DMS153 treated with DMSO at 0.1 percent for 48 hours (cell line): ENCODE measurements at regions not wholly inside any gene's neighbourhood (a gene's known extent, or its start where the extent isn't known, plus 50 kb on each side); places are given as distances from the start of the nearest gene placed in this dataset.
"Not testable (repeated sequence)": the region's sequence is repeated elsewhere in the genome, so short reads cannot be mapped to it uniquely, and the experiment has no call there.

ENCODE experiments used
- DNase-seq: peaks from one replicate; lab custom pipeline; 2025; ENCODE audit not compliant: unreplicated experiment; lab: John Stamatoyannopoulos, UW

DNA sequence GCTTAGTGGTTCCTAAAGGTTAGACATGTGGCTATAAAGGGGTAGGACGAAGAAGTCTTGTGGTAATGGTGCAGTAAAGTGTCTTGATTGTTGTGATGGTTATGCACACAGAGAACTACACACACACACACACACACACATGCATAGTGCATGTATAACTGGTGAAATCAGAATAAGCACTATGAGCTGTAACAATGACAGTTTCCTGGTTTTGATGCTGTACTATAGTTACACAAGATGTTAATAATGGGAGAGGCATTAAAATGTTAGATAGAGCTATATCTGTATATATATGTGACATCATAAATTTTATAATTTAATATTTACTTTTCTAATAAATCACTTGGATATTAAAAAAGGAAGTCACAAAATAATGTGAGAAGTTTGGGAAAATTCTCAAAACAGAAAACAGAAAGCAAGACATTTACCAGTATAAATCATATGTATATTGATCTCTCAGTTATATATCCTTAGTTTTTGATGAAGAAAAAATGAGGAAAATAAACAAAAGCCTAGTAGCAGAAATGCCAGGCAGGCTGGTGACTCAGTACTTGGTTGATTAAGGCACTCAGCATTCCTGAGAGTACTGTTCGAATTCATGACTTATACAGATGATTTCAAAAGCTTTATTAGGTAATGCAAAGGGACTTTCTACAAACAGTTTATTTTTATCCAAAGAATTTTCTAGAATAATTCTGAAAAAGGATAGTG lies 350.5 kb upstream of the DAB2 start:
- DNase-seq: no peak

DNA sequence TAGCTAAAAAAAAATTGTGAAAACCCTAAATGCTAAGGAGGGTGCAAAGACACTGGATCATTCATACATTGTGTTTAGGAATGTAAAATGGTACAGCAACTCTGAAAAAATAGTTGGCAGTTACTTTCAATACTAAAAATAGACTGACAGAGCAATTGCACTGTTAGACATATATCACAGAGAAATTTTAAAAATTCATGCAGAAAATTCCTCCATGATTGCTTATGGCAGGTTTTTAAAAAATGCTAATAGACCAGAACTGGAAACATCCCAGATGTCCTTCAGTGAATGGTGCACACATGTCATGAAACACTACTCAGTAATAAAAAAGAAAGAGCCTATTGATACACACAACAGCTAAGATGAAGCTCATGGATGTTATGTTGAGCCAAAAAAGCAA lies 349.8 kb upstream of the DAB2 start:
- DNase-seq: no peak

DNA sequence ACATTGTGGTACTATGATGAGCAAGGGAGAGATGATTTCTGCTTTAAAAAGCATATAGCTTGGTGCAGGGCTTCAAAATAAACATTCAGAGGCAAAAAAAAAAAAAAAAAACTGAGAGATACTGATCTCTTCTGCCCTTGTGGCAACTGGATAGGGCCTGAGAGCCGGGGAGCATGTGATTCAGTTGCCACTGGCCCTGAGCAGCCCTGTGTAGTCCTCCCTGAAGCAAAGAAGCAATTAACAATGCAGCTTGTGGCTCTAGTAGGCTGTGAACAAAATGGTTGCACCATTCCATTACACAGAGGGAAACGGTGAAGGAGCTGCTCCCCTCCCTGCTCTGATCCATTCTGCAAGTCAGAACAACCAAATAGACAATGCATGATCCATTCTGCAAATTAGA lies 347.5 kb upstream of the DAB2 start:
- DNase-seq: no peak

DNA sequence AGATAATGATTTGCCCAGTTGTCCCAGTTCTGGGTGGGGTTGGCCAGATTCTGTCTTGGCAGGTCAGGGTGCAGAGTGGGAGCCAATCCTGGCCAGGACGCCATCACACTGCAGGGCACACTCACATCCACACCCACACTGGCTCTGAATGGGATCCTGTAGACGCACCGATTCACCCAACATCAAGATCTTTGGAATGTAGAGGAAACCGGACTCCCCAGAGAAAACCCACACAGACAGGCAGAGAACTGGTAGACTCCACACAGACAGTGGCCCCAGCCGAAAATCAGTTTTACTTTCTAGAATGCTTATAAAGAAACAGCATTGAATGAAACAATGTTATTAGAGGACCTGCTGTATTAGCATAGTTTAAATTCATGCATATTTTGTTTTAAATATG lies 343.1 kb upstream of the DAB2 start:
- no peak for DNase-seq

DNA sequence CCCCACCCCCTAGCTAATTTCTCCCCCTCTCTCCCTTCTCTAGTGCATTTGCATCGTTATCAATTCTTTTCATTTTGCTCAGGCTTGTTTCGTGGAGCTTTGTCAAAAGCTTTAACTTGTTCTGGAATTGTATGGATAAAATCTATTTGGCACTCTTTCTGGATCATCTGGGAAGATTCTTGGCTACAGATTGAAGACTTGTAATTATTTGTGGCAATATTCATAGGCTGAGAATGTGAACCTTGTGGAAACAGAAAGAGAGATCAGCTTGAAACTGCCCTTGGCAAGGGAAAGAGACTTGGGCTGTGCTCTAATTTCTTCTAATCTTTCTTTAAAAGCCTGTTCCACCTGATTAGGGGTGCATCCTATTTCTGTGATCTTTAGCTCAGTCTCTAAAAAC lies 340.6 kb upstream of the DAB2 start:
- no peak for DNase-seq

DNA sequence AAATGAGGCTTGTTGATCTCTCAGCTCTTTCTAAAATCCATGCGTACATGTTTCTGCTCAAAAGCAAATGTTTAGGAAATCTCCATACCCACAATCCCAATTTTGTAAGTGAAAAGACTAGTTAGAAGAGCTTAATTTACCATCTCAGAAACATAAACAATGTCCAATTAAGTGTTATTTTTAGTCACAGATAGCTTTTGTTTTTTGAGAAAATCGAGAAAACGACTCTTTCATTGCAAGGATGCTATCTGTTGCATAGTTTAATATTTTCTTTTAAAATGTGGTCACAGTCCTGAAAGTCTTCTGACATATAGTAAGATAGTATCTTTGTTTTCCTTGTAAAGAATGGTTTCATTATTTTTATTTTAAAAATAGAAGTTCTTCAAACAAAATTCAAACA lies 338.0 kb upstream of the DAB2 start:
- DNase-seq: no peak

DNA sequence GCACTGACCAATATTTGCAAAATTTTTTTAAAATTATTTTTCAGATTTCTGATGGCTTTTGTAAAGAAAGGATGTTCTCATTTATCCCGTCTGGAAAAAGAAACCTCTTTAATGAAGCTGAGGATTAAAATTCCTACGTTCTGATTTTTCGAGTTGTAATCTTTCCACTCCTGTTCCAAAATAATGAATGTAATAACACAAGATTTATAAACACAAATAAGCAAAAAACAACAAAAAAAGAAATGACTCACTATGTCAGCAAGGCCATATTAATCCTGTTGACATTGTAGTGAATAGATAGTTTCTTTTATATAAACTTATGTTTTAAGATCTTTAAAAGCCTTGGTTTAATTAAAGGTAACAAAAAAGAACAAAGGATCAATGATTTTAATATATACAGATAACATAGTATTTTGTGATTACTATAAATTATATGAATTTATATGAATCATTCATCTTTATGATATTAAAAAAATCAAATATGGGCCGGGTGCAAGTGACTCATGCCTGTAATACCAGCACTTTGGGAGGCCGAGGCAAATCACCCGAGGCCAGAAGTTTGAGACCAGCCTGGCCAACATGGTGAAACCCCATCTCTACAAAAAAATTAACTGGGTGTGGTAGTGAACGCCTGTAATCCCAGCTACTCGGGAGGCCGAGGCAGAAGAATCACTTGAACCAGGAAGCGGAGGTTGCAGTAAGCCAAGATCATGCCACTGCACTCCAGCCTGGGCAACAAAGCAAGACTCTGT lies 336.6 kb upstream of the DAB2 start:
- DNase-seq: no peak

DNA sequence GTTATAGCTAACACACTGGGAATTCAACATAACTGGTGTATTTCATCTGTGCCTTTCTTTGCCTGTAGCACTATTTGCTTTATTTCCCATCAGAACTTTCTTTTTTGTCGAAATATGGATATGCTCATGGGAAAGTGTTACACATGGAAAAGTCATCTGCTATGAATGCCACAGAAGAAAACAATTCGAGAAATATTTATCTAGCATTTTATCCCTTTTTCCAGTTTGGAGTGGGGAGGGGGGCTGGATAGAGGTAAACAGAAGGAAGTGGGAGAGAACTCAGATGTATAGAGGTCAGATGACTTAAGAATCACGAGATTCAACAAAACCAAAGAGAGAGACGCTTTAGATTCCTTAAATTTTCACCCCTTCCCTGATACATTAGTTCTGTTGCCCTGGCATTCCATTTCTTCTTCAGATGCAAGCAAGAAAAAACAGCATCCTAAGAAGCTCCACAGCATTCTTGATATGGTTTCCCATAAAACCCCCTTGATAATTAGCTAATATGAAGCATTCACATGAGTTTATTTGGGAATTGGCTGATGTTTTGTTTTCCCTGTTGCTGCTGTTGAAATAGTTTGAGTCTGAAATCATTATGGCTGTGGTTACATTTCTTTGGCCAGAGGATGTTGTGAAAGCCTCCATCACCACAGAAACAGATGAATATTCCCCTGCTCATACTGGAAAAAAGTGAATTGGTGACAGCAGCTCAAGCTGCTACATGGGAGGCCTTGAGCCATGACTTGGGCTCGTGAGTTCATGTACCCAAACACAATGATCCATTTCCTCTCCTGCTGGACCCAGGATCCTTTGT lies 335.8 kb upstream of the DAB2 start:
- DNase-seq: no peak

DNA sequence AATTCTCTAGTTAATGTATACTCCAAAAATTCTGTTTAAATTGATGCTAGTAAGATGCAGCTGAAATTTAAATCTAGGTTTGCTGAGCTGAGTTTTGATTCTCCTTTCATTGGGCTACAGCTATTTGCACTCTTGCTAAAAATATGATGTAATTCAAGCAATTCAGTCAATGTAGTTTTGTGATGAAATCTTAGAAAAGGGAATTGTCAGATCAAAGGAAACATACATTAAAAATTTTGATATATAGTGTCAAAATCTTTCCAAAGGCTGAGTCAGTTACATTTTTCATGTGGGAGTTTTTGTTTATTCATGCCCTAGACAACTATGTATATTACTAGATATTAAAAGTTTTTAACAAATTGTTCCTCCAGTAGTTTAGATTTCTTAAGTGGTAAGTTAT lies 334.9 kb upstream of the DAB2 start:
- no peak for DNase-seq

DNA sequence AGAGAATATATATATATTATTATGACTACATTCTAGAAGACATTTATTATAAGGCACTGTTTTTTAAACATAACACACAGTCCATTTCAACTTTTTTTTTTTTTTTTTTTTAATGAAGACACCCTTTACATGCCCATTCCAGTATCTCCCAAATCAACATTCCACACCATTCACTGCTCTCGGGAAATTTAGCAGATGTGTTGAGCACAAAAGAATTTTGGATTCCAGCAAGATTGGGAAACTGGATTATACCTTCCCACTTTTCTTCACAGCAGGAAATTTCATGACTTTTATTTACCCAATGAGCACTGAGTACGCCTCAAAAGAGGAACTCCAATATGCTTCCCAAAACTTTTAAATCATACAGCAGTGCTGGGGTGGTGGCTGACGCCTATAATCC lies 333.6 kb upstream of the DAB2 start:
- no peak for DNase-seq

DNA sequence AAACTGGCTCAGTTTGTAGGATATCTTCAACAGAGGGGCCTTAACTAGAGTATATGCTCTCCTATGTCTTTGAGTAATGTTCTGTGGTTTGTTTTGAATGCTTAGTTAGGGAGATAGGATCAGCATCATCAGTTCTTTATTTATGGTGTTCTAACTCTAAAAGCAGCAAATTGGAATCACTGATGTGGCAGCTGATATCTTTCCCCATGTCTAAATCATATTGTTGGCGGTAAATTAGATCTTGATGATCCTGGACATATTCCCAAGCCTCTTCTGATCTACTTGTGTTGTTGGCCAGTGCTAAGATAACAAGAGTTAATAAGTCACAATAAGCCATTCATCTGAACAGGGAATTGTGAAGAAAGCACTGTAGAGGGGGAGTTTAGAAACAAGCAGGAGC lies 332.4 kb upstream of the DAB2 start:
- DNase-seq: no peak

DNA sequence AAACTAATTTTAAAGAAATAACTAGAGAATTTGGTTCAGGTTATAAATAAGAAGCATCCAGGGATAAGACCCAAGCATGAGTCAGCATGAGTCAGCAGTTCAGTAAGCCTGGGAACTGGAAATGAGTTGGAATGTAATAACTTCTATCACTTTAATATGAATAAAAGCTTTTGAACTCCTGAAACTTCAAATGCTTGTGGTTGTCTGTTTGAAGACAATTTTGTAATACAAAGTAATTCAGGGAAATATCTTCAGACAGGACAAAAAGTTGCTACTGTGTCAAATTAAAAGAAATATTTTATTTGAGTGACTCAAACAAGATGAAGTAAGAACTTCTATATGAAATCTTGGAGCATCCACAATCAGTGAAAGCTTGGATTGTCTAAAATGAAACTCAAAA lies 331.2 kb upstream of the DAB2 start:
- DNase-seq: no peak

DNA sequence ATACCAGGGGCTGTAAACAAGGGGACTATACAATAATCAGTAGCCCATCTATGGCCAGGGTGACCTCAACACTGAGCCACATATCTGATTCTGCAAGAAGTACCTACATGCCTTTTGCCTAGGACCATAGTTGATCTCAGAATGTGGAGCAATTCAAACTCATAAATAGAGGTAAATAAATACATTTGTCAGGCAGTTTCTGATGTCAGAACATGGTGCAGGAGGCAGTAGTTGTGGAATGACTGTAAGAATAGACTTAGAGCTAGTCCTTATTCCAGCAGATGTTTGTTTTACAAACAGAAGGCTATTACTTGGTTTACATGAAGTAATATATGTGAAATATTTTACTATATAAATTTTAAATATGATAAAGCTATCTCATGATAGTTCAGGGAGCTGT lies 330.7 kb upstream of the DAB2 start:
- no peak for DNase-seq

DNA sequence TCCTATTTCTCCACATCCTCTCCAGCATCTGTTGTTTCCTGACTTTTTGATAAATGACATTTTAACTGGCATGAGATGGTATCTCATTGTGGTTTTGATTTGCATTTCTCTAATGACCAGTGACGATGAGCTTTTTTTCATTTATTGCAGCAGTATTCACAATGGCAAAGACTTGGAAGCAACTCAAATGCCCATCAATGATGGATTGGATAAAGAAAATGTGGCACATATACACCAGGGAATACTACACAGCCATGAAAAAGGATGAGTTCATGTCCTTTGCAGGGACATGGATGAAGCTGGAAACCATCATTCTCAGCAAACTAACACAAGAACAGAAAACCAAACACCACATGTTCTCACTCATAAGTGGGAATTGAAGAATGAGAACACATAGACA lies 329.0 kb upstream of the DAB2 start:
- DNase-seq: not testable (repeated sequence)

DNA sequence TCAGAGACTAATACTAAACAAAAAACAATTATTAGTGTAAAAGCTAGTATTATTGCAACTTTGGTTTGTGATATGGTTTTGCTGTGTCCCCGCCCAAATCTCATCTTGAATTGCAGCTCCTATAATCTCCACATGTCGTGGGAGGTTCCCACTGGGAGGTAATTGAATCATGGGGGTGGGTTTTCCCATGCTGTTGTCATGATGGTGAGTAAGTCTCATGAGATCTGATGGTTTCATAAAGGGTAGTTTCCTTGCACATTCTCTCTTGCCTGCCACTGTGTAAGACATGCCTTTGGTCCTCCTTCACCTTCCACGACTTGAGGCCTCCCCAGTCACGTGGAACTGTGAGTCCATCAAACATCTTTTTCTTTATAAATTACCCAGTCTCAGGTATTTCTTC lies 325.9 kb upstream of the DAB2 start:
- DNase-seq: no peak

DNA sequence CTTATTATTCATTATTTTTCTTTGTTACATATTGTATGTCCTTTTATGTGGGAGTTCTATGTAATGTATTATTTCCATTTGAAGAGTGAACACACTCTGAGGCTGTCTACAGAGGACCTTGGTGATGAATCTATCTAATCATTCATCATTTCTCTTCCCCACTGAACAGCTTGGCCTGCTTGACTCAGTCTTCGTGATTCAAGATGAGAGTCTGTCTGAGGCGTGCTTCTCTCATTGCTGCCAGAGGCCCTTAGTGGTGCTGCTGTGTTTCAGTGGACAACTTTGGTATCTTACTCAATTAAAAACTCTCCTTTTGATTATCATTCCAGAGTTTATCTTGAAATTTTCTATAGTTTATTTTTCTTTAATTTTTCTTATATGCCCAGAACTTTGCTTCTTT lies 318.1 kb upstream of the DAB2 start:
- DNase-seq: no peak

DNA sequence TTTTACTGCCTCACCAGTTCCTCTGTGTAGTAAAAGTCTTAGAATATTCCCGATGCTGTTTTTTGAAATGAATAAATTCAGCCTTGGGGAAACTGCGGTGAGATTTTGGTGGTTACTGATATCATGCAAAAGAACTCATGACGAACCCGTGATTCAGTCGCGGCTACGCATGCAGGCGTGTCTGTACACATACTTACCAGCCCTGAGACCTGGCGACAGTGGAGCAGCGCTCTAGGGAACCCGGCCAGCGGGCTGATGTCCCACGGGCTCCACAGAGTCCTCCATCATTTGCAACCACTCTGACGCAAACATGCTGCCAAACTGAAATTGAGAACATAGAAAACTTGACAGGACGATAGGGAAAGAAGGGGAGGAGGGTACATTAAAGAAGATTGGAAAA lies 315.6 kb upstream of the DAB2 start:
- no peak for DNase-seq

DNA sequence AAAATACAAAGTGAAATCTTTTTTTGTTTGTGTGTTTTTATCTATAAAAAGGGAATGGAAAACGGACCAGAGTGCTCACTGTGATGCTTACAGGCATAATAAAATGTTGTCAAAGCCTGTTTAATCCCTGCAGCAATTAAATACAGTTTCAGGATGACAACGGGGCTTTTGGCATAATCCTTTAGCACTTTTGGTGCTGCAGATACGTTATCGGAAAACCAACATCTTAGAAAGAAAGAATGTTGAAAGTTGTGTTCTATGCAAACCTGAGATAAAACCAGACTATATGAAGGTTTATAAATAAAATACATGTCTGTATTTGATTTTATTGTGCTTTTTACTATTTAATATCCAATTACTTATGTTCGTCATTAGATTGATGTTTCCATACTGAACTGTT lies 307.4 kb upstream of the DAB2 start:
- no peak for DNase-seq

DNA sequence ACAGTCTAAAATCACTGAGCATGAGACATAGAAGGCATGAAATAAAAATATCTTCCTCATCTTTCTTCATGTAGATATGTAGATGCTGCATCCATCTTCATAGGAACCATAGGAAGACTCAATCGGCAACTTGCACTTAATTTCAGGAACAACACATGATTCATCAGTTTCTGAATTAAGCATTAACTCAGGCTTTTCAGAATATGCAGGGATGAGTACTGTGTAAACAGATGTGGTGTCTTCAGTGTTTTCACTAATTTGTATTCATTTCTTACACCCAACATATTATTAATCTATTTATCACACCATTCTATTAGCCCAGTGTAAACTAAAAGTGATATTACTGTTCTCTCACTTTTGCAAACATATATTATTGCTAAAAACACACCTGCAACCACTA lies 305.9 kb upstream of the DAB2 start:
- no peak for DNase-seq

DNA sequence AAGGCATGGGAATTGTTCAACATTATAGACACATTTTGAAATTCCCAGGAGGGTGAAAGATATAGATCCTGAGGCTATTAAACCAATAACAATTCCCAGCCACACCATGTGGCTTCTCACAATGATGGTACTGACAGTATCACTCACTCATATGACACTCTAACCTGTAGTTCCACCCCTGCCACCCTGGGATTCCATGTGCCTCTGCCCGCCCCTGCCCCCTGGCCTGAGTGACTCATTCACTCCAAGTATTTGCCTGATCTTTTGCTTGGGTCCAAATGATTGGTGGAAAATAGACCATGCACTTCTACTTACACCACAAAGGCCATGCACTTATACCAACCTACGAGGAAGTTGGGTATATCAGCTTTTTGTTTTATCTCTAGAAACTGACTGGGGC lies 305.2 kb upstream of the DAB2 start:
- no peak for DNase-seq

DNA sequence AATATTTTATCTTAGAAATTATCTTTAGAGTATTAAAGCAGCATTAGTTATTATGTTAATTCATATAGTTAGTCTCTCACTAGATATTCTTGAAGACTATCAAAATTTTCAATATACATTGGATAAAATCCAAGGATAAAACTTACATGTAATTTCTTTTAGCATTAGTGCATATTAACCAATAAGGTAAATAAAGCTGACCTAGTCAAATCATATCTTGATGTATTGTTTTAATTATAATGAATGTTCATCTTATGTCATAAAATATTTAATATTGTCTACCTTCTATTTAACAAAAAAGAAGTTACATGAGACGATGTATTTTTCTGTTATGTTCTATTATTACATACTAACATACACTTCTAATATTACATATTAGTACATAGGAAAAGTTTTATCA lies 301.7 kb upstream of the DAB2 start:
- no peak for DNase-seq

DNA sequence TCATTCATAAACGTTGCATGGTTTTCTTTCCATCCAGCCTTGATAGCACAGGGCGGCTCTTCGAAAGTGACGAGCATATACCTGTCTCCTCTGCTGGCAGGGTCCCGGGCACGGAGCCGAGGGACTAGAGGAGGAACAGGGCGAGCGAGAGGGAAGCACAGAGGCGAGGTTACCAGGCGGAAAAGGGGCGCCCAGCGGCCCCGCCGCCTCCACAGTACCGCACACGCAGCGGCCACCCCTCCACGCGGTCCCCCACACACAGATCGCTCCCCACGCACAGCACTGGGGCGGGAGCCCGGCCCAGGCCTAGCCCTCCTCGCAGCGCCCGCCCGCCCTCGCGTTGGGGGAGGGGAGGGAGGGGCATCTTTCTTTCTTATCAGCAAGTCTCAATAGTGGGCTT lies 296.6 kb upstream of the DAB2 start:
- no peak for DNase-seq
